ENCODE measurements at regions not wholly inside any gene's neighbourhood (a gene's known extent, or its start where the extent isn't known, plus 50 kb on each side); places are given as distances from the start of the nearest gene placed in this dataset.

DNA sequence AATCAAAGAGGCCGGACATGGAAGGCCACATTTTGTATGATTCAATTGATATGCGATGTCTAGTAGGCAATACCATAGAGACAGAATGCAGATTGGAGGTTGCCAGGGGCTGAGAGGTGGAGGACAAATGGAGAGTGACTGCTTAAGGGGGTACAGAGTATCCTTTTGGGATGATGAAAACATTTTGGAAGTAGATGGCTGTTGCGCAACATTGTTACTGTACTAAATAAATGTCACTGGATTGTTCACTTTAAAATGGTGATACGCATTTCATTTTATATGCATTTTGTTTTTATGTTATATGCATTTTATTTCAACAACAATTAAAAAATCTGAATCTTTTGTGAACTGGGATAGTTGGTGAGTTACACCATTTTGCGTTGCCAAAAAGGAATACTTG lies 99.7 kb upstream of the AGBL1 start:
- no peak overlapping the region for H3K4me3 Mint-ChIP-seq
- peaks cover 0 to 24% (median 13%) of the 10 kb centered on the region in 7 donors for H3K9me3 Mint-ChIP-seq
- no peaks in the 10 kb centered on the region for H3K36me3 Mint-ChIP-seq
- DNase-seq (no peak), ATAC-seq (ENCODE audit: low read depth in 2 of 2) (no peak)
- no peak overlapping the region for H3K27ac Mint-ChIP-seq
- H3K27me3 Mint-ChIP-seq: peaks cover 18 to 20% (median 20%) of the 10 kb centered on the region in 3 donors
- no peaks in the 10 kb centered on the region for H3K4me1 Mint-ChIP-seq

DNA sequence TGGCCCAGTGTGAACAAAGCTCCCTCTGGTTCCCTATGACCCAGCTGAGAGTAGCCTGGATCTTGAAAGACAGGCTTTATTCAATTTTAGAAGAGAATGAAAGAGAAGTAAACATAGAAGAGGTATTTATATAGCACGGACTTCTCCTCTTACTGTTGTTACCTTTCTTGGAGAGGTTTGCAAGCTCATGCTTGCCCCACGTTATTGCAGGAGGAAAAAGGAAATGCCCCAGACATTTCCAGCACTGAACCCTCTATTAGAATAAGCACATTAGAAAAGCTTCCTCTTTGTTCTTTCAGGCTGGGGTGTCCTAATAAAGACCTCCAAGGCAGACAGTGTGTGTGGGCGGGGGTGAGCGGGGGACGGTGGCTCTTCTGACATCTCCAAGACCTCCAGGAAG lies 98.7 kb upstream of the AGBL1 start:
- H3K27me3 Mint-ChIP-seq: peaks cover 13 to 22% (median 20%) of the 10 kb centered on the region in 3 donors
- H3K4me3 Mint-ChIP-seq: no peak overlapping the region
- peaks cover 0 to 20% (median 10%) of the 10 kb centered on the region in 7 donors for H3K9me3 Mint-ChIP-seq
- DNase-seq (no peak), ATAC-seq (ENCODE audit: low read depth in 2 of 2) (no peak)
- no peaks in the 10 kb centered on the region for H3K36me3 Mint-ChIP-seq
- no peaks in the 10 kb centered on the region for H3K4me1 Mint-ChIP-seq
- H3K27ac Mint-ChIP-seq: no peak overlapping the region

- no peaks in the 10 kb centered on the region for H3K36me3 Mint-ChIP-seq
- no peak for DNase-seq
- H3K27ac Mint-ChIP-seq: no peak overlapping the region
- H3K4me1 Mint-ChIP-seq: no peaks in the 10 kb centered on the region
- H3K4me3 Mint-ChIP-seq: no peak overlapping the region
- peaks cover 0 to 11% (median 4%) of the 10 kb centered on the region in 7 donors for H3K9me3 Mint-ChIP-seq
- peaks cover 0 to 13% (median 9%) of the 10 kb centered on the region in 3 donors for H3K27me3 Mint-ChIP-seq
- no peak for ATAC-seq (ENCODE audit: low read depth in 2 of 2)
Measured at GRCh38 chr15:85984241-85984640, 95.4 kb upstream of the AGBL1 start.

- Mint-ChIP-seq H3K27ac (no peak overlapping the region), H3K27me3 (peaks cover 0 to 5% (median 0%) of the 10 kb centered on the region in 3 donors), H3K36me3 (no peaks in the 10 kb centered on the region), H3K9me3 (peaks cover 0 to 11% (median 4%) of the 10 kb centered on the region in 7 donors), H3K4me3 (no peak overlapping the region), H3K4me1 (no peaks in the 10 kb centered on the region)
- no peak for ATAC-seq (ENCODE audit: low read depth in 2 of 2)
- DNase-seq: no peak
Measured at GRCh38 chr15:85986116-85986515, 93.6 kb upstream of the AGBL1 start.

DNA sequence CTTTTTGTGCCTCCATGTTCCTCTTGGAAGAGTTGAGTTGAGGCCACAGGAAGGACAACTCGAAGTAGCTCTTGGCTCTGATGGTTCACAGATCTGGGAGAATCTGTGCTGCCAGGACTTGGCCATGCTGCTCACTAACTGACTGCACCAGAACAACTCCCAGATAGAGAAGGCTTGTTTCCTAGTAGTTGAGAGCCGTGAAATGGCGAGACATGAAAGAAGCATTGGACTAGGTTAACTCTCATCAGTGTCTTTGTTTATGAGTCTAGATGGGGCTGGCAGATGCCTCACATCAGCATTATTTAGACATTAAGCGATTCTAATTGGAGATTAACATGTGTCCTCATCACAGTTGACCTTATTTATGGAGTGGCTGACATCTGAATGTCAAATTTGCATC lies 92.9 kb upstream of the AGBL1 start:
- Mint-ChIP-seq H3K27ac (no peak overlapping the region), H3K4me1 (no peaks in the 10 kb centered on the region), H3K27me3 (peaks cover 0 to 5% (median 0%) of the 10 kb centered on the region in 3 donors), H3K9me3 (peaks cover 0 to 9% (median 4%) of the 10 kb centered on the region in 7 donors), H3K36me3 (no peaks in the 10 kb centered on the region), H3K4me3 (no peak overlapping the region)
- ATAC-seq (ENCODE audit: low read depth in 2 of 2): no peak
- DNase-seq: no peak

DNA sequence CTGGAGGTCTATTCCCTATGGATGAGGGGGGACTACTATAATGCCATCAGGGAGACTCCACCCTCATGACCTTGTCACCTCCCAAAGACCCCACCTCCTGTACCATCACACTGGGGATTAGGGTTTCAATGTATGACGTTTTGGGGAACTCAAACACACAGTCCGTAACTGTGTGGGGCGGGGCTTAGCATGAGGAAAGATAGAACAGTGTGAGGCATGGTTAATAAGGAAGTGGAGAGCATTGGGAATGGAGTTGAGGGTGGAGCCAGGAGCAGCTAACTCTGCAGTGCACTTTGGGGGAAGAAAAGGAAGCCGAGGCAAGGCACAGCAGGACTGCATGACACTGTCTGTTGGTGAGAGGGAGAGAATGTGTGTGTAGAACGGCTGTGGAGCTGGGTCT lies 90.9 kb upstream of the AGBL1 start:
- Mint-ChIP-seq H3K27me3 (peaks cover 0 to 5% (median 0%) of the 10 kb centered on the region in 3 donors), H3K4me1 (no peaks in the 10 kb centered on the region), H3K27ac (peak overlapping the region in 1 of 6 donors; percentile 1), H3K36me3 (no peaks in the 10 kb centered on the region), H3K9me3 (peaks cover 0 to 4% (median 0%) of the 10 kb centered on the region in 7 donors), H3K4me3 (no peak overlapping the region)
- no peak for ATAC-seq (ENCODE audit: low read depth in 2 of 2)
- DNase-seq: no peak

GRCh38 chr15:85992224-85992623 lies 87.4 kb upstream of the AGBL1 start:
- H3K4me1 Mint-ChIP-seq: no peaks in the 10 kb centered on the region
- H3K36me3 Mint-ChIP-seq: no peaks in the 10 kb centered on the region
- ATAC-seq (ENCODE audit: low read depth in 2 of 2) (no peak), DNase-seq (no peak)
- H3K27ac Mint-ChIP-seq: no peak overlapping the region
- peaks cover 0 to 16% (median 8%) of the 10 kb centered on the region in 7 donors for H3K9me3 Mint-ChIP-seq
- H3K4me3 Mint-ChIP-seq: no peak overlapping the region
- H3K27me3 Mint-ChIP-seq: peaks cover 0 to 5% (median 0%) of the 10 kb centered on the region in 3 donors

DNA sequence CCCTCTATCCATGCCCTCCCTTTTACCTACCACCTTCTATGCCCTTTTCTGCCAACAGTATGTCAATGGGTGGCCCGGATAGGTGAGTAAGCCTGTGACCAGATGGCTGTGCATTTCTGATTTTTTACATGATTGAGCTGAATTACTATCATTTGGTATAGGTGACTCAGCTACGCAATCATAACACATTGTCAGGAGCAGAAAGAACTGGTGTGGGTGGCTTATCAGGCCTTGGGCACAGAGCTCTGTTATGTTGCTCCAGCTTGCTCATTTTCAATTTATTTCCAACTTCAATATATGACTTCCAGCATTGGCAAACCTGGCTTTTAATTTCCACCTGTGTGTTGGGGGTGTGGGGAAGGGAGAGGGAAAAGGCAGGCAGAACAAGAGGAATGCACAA lies 86.6 kb upstream of the AGBL1 start:
- H3K36me3 Mint-ChIP-seq: no peaks in the 10 kb centered on the region
- DNase-seq: no peak
- no peak overlapping the region for H3K4me3 Mint-ChIP-seq
- H3K27ac Mint-ChIP-seq: no peak overlapping the region
- H3K4me1 Mint-ChIP-seq: no peaks in the 10 kb centered on the region
- H3K9me3 Mint-ChIP-seq: peaks cover 0 to 16% (median 8%) of the 10 kb centered on the region in 7 donors
- ATAC-seq (ENCODE audit: low read depth in 2 of 2): no peak
- peaks cover 0 to 5% (median 0%) of the 10 kb centered on the region in 3 donors for H3K27me3 Mint-ChIP-seq

DNA sequence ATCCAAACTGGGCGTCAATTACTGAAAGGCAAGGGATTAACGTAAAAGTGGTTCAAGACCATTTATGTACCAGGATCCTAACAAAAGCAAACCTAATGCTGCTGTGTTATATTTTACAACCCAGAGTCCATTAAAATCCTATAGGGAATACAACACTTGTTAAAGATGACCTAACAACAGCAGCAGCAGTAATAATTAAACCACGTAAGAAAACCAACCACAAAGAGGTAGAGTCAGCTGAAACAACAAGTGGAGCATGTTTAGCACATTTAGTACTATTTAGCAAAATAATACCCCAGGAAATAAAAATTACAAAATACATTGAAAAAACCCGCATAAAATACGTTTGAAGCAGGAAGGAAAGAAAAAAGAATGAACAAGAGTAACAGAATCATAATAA lies 82.1 kb upstream of the AGBL1 start:
- Mint-ChIP-seq H3K27me3 (peaks cover 5 to 21% (median 5%) of the 10 kb centered on the region in 3 donors), H3K4me1 (no peaks in the 10 kb centered on the region), H3K4me3 (no peak overlapping the region), H3K36me3 (no peaks in the 10 kb centered on the region), H3K9me3 (peaks cover 0 to 16% (median 5%) of the 10 kb centered on the region in 7 donors), H3K27ac (no peak overlapping the region)
- ATAC-seq (ENCODE audit: low read depth in 2 of 2): no peak
- DNase-seq: no peak

DNA sequence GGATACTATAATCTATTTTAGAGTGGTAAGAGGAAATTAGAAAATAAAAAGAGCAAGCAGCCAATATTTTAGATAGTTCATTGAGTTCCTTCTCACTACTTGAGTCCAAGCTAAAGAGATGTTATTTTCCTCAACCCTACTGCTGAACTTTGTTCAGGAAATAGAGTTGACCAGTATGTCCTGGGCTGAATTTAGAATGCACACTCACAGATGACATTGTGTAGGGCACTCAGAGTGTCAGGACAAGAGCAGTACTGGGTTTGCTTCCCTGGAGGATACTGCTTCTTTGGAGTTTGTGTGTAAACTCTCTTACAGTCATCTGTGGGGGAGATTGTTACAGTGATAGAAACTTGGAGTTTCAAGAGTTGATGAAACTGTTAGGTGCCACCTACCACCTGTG lies 80.0 kb upstream of the AGBL1 start:
- no peaks in the 10 kb centered on the region for H3K4me1 Mint-ChIP-seq
- peaks cover 0 to 14% (median 4%) of the 10 kb centered on the region in 7 donors for H3K9me3 Mint-ChIP-seq
- ATAC-seq (ENCODE audit: low read depth in 2 of 2) (no peak), DNase-seq (no peak)
- H3K27ac Mint-ChIP-seq: no peak overlapping the region
- peaks cover 9 to 33% (median 16%) of the 10 kb centered on the region in 3 donors for H3K27me3 Mint-ChIP-seq
- no peak overlapping the region for H3K4me3 Mint-ChIP-seq
- H3K36me3 Mint-ChIP-seq: no peaks in the 10 kb centered on the region

DNA sequence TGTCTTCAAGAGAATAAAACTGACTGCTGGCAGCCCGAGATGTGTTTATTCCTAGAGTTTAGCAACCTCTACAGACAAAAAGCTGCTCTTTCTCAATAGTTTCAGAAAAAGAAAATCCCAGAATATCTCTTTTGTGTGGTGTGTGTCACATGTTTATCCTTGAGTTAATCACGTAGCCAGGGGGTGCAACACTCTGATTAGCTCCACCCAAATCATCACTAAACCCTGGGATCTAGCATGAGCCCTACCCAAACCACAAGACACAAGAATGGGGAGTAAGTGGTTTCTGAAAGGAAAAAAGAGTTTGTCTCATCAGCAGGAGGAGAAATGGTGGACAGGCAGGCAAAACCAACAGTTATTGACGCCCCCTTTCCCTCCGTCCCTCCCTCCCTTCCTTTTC lies 78.5 kb upstream of the AGBL1 start:
- H3K27ac Mint-ChIP-seq: no peak overlapping the region
- ATAC-seq (ENCODE audit: low read depth in 2 of 2): no peak
- H3K27me3 Mint-ChIP-seq: peaks cover 9 to 38% (median 16%) of the 10 kb centered on the region in 3 donors
- H3K36me3 Mint-ChIP-seq: no peaks in the 10 kb centered on the region
- H3K4me1 Mint-ChIP-seq: no peaks in the 10 kb centered on the region
- no peak for DNase-seq
- no peak overlapping the region for H3K4me3 Mint-ChIP-seq
- peaks cover 0 to 2% (median 0%) of the 10 kb centered on the region in 7 donors for H3K9me3 Mint-ChIP-seq

DNA sequence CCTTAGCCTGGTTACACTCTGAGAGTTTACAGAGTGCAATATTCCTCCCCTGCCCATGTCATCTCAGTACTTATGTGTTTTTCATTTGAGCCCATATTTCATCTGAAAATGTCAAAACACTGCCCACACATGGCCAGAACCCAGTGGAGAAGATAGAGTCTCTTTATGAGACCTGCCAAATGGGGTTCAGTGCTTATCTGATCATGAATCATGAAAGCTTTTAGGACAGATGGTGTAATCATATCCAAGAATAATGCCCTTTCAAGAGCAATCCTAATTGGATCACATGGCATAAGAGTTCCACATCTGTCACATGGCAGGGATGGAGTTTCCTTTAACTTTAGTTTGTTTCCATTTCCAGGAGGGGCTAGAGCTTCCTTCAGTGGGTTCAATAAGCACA lies 77.2 kb upstream of the AGBL1 start:
- DNase-seq (no peak), ATAC-seq (ENCODE audit: low read depth in 2 of 2) (no peak)
- H3K27ac Mint-ChIP-seq: no peak overlapping the region
- peaks cover 9 to 37% (median 16%) of the 10 kb centered on the region in 3 donors for H3K27me3 Mint-ChIP-seq
- H3K9me3 Mint-ChIP-seq: no peaks in the 10 kb centered on the region
- H3K4me1 Mint-ChIP-seq: no peaks in the 10 kb centered on the region
- H3K4me3 Mint-ChIP-seq: no peak overlapping the region
- H3K36me3 Mint-ChIP-seq: no peaks in the 10 kb centered on the region

- no peak overlapping the region for H3K4me3 Mint-ChIP-seq
- no peaks in the 10 kb centered on the region for H3K9me3 Mint-ChIP-seq
- no peaks in the 10 kb centered on the region for H3K4me1 Mint-ChIP-seq
- DNase-seq: no peak
- H3K27me3 Mint-ChIP-seq: peaks cover 4 to 32% (median 11%) of the 10 kb centered on the region in 3 donors
- no peak for ATAC-seq (ENCODE audit: low read depth in 2 of 2)
- no peaks in the 10 kb centered on the region for H3K36me3 Mint-ChIP-seq
- H3K27ac Mint-ChIP-seq: no peak overlapping the region
Measured at GRCh38 chr15:86004061-86004460, 75.6 kb upstream of the AGBL1 start.

DNA sequence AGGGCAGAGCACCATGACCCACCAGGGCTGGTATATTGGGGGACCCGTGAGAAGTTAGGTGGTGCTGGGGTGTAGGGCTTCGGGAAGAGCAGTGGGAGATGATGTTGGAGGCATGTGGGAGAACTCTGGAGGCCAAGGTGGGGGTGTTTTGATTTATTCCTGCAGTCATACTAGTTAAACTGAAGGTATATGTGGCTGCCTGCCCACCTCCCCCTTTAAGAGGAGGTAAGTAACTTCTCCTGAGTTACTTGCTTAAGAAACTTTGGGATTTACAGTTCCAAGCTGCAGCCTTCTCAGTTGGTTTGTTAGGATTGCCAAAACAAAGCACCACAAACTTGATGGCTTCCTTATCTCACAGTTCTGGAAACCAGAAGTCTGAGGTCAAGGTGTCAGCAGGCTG lies 73.1 kb upstream of the AGBL1 start:
- no peaks in the 10 kb centered on the region for H3K9me3 Mint-ChIP-seq
- H3K36me3 Mint-ChIP-seq: no peaks in the 10 kb centered on the region
- H3K4me1 Mint-ChIP-seq: peaks cover 0 to 4% (median 0%) of the 10 kb centered on the region in 3 donors
- no peak for ATAC-seq (ENCODE audit: low read depth in 2 of 2)
- peak overlapping the region in 1 of 8 donors; percentile 30 for H3K4me3 Mint-ChIP-seq
- H3K27ac Mint-ChIP-seq: no peak overlapping the region
- no peak for DNase-seq
- H3K27me3 Mint-ChIP-seq: peaks cover 4 to 28% (median 11%) of the 10 kb centered on the region in 3 donors

GRCh38 chr15:86009727-86010126 lies 69.9 kb upstream of the AGBL1 start:
- ATAC-seq (ENCODE audit: low read depth in 2 of 2) (peak; percentile 77 to 85), DNase-seq (peak; percentile 42)
- Mint-ChIP-seq H3K27ac (peak overlapping the region in 2 of 6 donors; percentile 41 to 75), H3K27me3 (peaks cover 0 to 9% (median 0%) of the 10 kb centered on the region in 3 donors), H3K4me1 (peaks cover 0 to 4% (median 0%) of the 10 kb centered on the region in 3 donors), H3K9me3 (no peaks in the 10 kb centered on the region), H3K4me3 (no peak overlapping the region), H3K36me3 (no peaks in the 10 kb centered on the region)

Measured in naive B cell (primary cell).